ENCODE measurements at regions not wholly inside any gene's neighbourhood (a gene's known extent, or its start where the extent isn't known, plus 50 kb on each side); places are given as distances from the start of the nearest gene placed in this dataset.

GRCh38 chr15:46275701-46276100, 640.9 kb downstream of the SQOR start:
- no peaks in the 10 kb centered on the region for H3K27me3 Mint-ChIP-seq
- peaks cover 3% of the 10 kb centered on the region for H3K9me3 Mint-ChIP-seq
- no peak overlapping the region for H3K4me3 Mint-ChIP-seq
- H3K4me1 Mint-ChIP-seq: no peaks in the 10 kb centered on the region
- H3K36me3 Mint-ChIP-seq (ENCODE audit: low read depth): no peaks in the 10 kb centered on the region
- no peak overlapping the region for H3K27ac Mint-ChIP-seq
- no peak for ATAC-seq (replicated peaks)

- no peaks in the 10 kb centered on the region for H3K27me3 Mint-ChIP-seq
These were observed 642.6 kb downstream of the SQOR start for GRCh38 chr15:46277451-46277850.

GRCh38 chr15:46278062-46278461, 643.2 kb downstream of the SQOR start:
- Mint-ChIP-seq H3K27me3 (no peaks in the 10 kb centered on the region), H3K4me3 (no peak overlapping the region), H3K36me3 (ENCODE audit: low read depth) (no peaks in the 10 kb centered on the region), H3K4me1 (no peaks in the 10 kb centered on the region), H3K27ac (no peak overlapping the region), H3K9me3 (peaks cover 3% of the 10 kb centered on the region)
- no peak for ATAC-seq (replicated peaks)

More at GRCh38 chr15:46277451-46277850, 642.6 kb downstream of the SQOR start:
- H3K4me1 Mint-ChIP-seq: no peaks in the 10 kb centered on the region
- H3K9me3 Mint-ChIP-seq: peaks cover 3% of the 10 kb centered on the region
- ATAC-seq (replicated peaks): no peak
- no peak overlapping the region for H3K4me3 Mint-ChIP-seq
- H3K27ac Mint-ChIP-seq: no peak overlapping the region
- no peaks in the 10 kb centered on the region for H3K36me3 Mint-ChIP-seq (ENCODE audit: low read depth)

DNA sequence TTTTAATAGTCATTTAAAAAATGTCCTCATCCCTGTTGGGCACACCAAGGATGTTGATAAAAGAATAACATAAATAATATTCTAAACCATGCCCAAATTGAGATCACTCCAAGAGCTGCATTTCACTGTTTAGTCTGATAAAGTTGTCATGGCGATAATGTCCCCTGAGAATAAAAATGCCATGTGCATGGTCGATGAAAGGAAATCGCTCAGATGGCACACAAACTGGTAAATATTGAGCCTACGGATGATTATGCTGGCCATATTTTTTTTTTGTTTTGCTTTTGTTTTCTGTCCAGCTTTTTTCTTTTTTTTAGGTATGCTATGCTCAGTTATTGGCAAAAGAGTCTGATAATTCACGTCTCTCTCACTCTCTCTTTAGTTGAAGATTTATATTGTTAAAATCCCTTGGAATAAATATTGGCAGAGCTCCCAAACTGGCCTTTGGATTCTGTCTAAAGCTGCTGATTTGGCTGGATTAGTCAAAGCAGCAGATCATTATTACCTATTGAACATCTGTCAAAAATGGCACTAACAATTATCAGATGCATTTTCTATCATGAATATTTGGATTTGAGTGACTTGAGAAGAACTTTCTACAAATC, 643.8 kb downstream of the SQOR start:
- Mint-ChIP-seq H3K27me3 (no peaks in the 10 kb centered on the region), H3K4me1 (no peaks in the 10 kb centered on the region), H3K27ac (no peak overlapping the region), H3K36me3 (ENCODE audit: low read depth) (no peaks in the 10 kb centered on the region), H3K4me3 (no peak overlapping the region), H3K9me3 (peaks cover 3% of the 10 kb centered on the region)
- no peak for ATAC-seq (replicated peaks)

GRCh38 chr15:46280762-46281542, 646.1 kb downstream of the SQOR start:
- Mint-ChIP-seq H3K9me3 (peaks cover 3% of the 10 kb centered on the region), H3K36me3 (ENCODE audit: low read depth) (no peaks in the 10 kb centered on the region), H3K27me3 (no peaks in the 10 kb centered on the region), H3K27ac (no peak overlapping the region), H3K4me1 (no peaks in the 10 kb centered on the region), H3K4me3 (no peak overlapping the region)
- no peak for ATAC-seq (replicated peaks)

DNA sequence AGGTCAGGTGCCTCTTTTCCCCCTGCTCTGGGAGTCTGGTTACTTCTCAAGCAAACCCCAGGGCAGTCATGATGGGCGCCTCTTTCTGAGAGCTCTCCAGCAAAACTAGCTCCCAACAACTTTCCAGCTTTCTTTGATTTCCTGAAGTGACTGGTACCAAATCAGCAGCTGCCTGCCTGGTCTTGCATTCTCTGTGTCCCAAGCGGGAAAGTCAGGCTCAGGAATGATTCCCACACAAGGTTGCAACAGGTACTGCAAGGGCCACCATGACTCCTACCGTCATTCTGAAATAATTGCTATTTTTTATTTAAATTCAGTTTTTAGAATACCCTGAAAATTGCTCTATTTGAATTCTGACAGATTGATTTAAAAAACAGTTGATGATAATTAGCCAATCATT, 658.7 kb downstream of the SQOR start:
- no peak for ATAC-seq (replicated peaks)
- no peaks in the 10 kb centered on the region for H3K4me1 Mint-ChIP-seq
- peaks cover 4% of the 10 kb centered on the region for H3K27me3 Mint-ChIP-seq
- H3K36me3 Mint-ChIP-seq (ENCODE audit: low read depth): no peaks in the 10 kb centered on the region
- no peak overlapping the region for H3K4me3 Mint-ChIP-seq
- peaks cover 4% of the 10 kb centered on the region for H3K9me3 Mint-ChIP-seq
- H3K27ac Mint-ChIP-seq: no peak overlapping the region

- Mint-ChIP-seq H3K27ac (no peak overlapping the region), H3K4me3 (no peak overlapping the region), H3K4me1 (no peaks in the 10 kb centered on the region), H3K9me3 (no peaks in the 10 kb centered on the region), H3K27me3 (peaks cover 7% of the 10 kb centered on the region), H3K36me3 (ENCODE audit: low read depth) (no peaks in the 10 kb centered on the region)
- ATAC-seq (replicated peaks): no peak
These were observed 661.2 kb downstream of the SQOR start for GRCh38 chr15:46296002-46296401.

DNA sequence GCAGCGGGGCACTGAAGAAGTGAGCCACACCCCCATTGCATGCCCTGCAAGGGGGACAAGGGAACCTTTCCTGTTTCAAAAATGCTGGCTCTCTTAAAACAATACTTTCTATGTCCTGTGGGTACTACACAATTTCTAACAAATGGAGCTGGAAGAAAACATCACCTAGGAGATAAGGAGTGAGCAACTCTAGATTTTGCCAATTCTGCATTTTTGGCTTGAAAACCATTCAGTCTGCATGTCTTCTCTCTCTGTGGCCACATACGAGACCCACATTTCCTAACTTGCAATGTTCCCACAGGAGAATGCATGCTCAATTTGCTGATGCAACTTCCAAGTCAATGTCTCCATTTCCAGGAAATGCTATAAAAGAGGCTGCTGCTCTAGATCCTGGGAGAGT, 662.0 kb downstream of the SQOR start:
- no peak overlapping the region for H3K27ac Mint-ChIP-seq
- peaks cover 7% of the 10 kb centered on the region for H3K27me3 Mint-ChIP-seq
- no peak overlapping the region for H3K4me3 Mint-ChIP-seq
- no peaks in the 10 kb centered on the region for H3K4me1 Mint-ChIP-seq
- no peaks in the 10 kb centered on the region for H3K9me3 Mint-ChIP-seq
- H3K36me3 Mint-ChIP-seq (ENCODE audit: low read depth): no peaks in the 10 kb centered on the region
- ATAC-seq (replicated peaks): no peak

DNA sequence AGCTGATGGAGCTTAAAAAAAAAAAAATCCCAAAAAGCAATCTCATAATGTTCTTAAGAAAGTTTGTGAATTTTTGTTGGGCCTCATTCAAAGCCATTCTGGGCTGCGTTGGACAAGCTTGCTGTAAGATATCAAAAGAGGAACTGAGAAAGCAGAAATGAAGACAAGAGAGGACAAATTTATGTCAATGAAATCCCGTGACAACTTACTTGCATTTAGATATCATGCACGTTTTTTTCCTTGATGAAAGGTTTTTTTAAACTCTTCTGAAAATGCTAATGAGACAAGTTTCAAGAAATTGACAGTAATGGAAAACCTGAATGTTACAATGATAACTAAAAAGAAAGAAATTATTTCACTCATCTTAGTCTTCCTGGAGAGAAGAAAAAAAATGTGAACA, 662.9 kb downstream of the SQOR start:
- Mint-ChIP-seq H3K9me3 (no peaks in the 10 kb centered on the region), H3K27me3 (peaks cover 7% of the 10 kb centered on the region), H3K4me3 (no peak overlapping the region), H3K36me3 (ENCODE audit: low read depth) (no peaks in the 10 kb centered on the region), H3K4me1 (no peaks in the 10 kb centered on the region), H3K27ac (no peak overlapping the region)
- ATAC-seq (replicated peaks): no peak

DNA sequence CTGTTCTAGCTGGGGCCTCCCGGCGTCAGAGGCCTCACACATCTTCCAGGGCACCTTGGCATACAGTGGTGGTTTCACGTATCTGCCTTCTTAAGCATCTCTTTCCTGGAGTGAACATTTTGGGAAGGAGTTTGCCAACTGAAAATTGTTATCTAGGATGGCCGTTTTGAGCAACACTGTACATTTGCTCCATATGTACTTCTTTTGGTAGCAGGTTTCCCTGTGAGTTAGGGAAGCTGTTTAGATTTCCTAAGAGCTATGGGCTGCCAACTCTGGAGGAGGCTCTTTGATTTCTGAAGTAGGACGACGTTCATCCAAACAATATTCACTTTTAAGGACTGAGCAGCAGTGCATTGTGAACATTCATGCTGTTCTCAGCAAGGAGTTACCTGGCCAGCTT, 665.9 kb downstream of the SQOR start:
- H3K36me3 Mint-ChIP-seq (ENCODE audit: low read depth): no peaks in the 10 kb centered on the region
- no peak overlapping the region for H3K27ac Mint-ChIP-seq
- no peaks in the 10 kb centered on the region for H3K4me1 Mint-ChIP-seq
- no peaks in the 10 kb centered on the region for H3K9me3 Mint-ChIP-seq
- ATAC-seq (replicated peaks): no peak
- H3K4me3 Mint-ChIP-seq: no peak overlapping the region
- H3K27me3 Mint-ChIP-seq: peaks cover 3% of the 10 kb centered on the region

- no peaks in the 10 kb centered on the region for H3K9me3 Mint-ChIP-seq
- no peak overlapping the region for H3K27ac Mint-ChIP-seq
- H3K4me1 Mint-ChIP-seq: no peaks in the 10 kb centered on the region
- H3K36me3 Mint-ChIP-seq (ENCODE audit: low read depth): no peaks in the 10 kb centered on the region
- no peak overlapping the region for H3K4me3 Mint-ChIP-seq
- ATAC-seq (replicated peaks): no peak
- peaks cover 3% of the 10 kb centered on the region for H3K27me3 Mint-ChIP-seq
These were observed 666.5 kb downstream of the SQOR start for GRCh38 chr15:46301291-46301690.

- H3K4me3 Mint-ChIP-seq: no peak overlapping the region
- no peak for ATAC-seq (replicated peaks)
- H3K36me3 Mint-ChIP-seq (ENCODE audit: low read depth): no peaks in the 10 kb centered on the region
- peaks cover 3% of the 10 kb centered on the region for H3K27me3 Mint-ChIP-seq
- H3K27ac Mint-ChIP-seq: no peak overlapping the region
- no peaks in the 10 kb centered on the region for H3K9me3 Mint-ChIP-seq
- no peaks in the 10 kb centered on the region for H3K4me1 Mint-ChIP-seq
These were observed 667.0 kb downstream of the SQOR start for GRCh38 chr15:46301826-46302225.

GRCh38 chr15:46304321-46304720, 669.5 kb downstream of the SQOR start:
- H3K27ac Mint-ChIP-seq: no peak overlapping the region
- no peak overlapping the region for H3K4me3 Mint-ChIP-seq
- ATAC-seq (replicated peaks): no peak
- no peaks in the 10 kb centered on the region for H3K4me1 Mint-ChIP-seq
- no peaks in the 10 kb centered on the region for H3K9me3 Mint-ChIP-seq
- H3K36me3 Mint-ChIP-seq (ENCODE audit: low read depth): no peaks in the 10 kb centered on the region
- peaks cover 3% of the 10 kb centered on the region for H3K27me3 Mint-ChIP-seq

DNA sequence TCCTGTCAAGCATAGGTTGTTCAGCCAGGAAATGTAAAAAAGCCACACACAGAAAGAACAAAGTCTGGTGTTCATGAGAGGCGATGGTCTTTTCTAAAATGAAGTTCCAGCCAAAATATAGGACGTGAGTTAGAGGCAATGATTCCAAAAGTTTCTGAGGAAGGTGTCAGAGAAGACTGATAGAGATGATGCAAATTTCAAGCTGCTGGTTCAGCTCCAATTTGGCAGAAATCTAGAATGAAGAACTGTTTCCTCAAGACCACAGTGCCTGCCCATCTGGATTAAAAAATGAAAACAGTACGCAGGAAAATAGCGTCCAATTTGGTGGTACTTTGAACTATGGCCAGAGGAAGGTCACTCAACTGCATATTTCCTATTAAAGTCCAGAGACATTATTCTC, 672.9 kb downstream of the SQOR start:
- no peak for ATAC-seq (replicated peaks)
- Mint-ChIP-seq H3K27me3 (no peaks in the 10 kb centered on the region), H3K27ac (no peak overlapping the region), H3K36me3 (ENCODE audit: low read depth) (no peaks in the 10 kb centered on the region), H3K9me3 (no peaks in the 10 kb centered on the region), H3K4me1 (no peaks in the 10 kb centered on the region), H3K4me3 (no peak overlapping the region)

- H3K4me3 Mint-ChIP-seq: no peak overlapping the region
- no peaks in the 10 kb centered on the region for H3K27me3 Mint-ChIP-seq
- no peak for ATAC-seq (replicated peaks)
- H3K9me3 Mint-ChIP-seq: no peaks in the 10 kb centered on the region
- no peaks in the 10 kb centered on the region for H3K4me1 Mint-ChIP-seq
- no peaks in the 10 kb centered on the region for H3K36me3 Mint-ChIP-seq (ENCODE audit: low read depth)
- H3K27ac Mint-ChIP-seq: no peak overlapping the region
These were observed 675.1 kb downstream of the SQOR start for GRCh38 chr15:46309914-46310313.
